ENCODE measurements at regions not wholly inside any gene's neighbourhood (a gene's known extent, or its start where the extent isn't known, plus 50 kb on each side); places are given as distances from the start of the nearest gene placed in this dataset.

- H3K36me3 ChIP-seq (ENCODE audit: insufficient read depth), result 0 out of 2 replicates have a peak, but pooled peaks cover 7% of the 10 kb centered on the region
- H3K79me2 ChIP-seq (replicated peaks; ENCODE audit: insufficient read depth), result no peaks in the 10 kb centered on the region
- H3K27ac Mint-ChIP-seq, result no peak overlapping the region
- H2AFZ ChIP-seq, result no peak overlapping the region
- H3K36me3 Mint-ChIP-seq (ENCODE audit: low read depth), result peaks cover 32% of the 10 kb centered on the region
- H3K27ac ChIP-seq (ENCODE audit: low read depth), result no peak overlapping the region
- H3K27me3 Mint-ChIP-seq (ENCODE audit: insufficient read depth, low read depth, poor library complexity), result peaks cover 2% of the 10 kb centered on the region
- no peak overlapping the region for H3K4me3 Mint-ChIP-seq
- no peak overlapping the region for H3K4me3 ChIP-seq
- H3K4me1 Mint-ChIP-seq, result peaks cover 10% of the 10 kb centered on the region; the same call in 2 of the 3 replicates
- H3K4me1 ChIP-seq (ENCODE audit: insufficient read depth), result peaks cover 17% of the 10 kb centered on the region
- no peak overlapping the region for H3K4me2 ChIP-seq
- DNase-seq (ENCODE audit: low spot score) (no peak), ATAC-seq (no peak)
- H3K9me3 Mint-ChIP-seq, result peaks cover 35% of the 10 kb centered on the region
- H3F3A ChIP-seq (replicated peaks; ENCODE audit: low read depth), result no peaks in the 10 kb centered on the region
- H3K9me2 ChIP-seq (ENCODE audit: insufficient read depth), result 0 out of 2 replicates have a peak, but pooled peaks cover 4% of the 10 kb centered on the region
- H4K20me1 ChIP-seq (replicated peaks; ENCODE audit: insufficient read depth), result no peaks in the 10 kb centered on the region
- TF ChIP-seq ZNF114 (CRISPR knock-in tag; IDR thresholded peaks at IDR 0.05) (no peak), ZNF331 (CRISPR knock-in tag; IDR thresholded peaks at IDR 0.05; ENCODE audit: low read depth) (no peak), EZH2phosphoT487 (IDR thresholded peaks at IDR 0.05; ENCODE audit: unreplicated experiment) (no peak), CREB1 (CRISPR knock-in tag; IDR thresholded peaks at IDR 0.05; ENCODE audit: low read depth) (no peak), NANOG (IDR thresholded peaks at IDR 0.05; ENCODE audit: borderline replicate concordance) (no peak), EZH2 (IDR thresholded peaks at IDR 0.05; ENCODE audit: low read depth, unreplicated experiment) (no peak), JUNB (IDR thresholded peaks at IDR 0.05; ENCODE audit: unreplicated experiment) (no peak)
- TF ChIP-seq, protein P1, sequence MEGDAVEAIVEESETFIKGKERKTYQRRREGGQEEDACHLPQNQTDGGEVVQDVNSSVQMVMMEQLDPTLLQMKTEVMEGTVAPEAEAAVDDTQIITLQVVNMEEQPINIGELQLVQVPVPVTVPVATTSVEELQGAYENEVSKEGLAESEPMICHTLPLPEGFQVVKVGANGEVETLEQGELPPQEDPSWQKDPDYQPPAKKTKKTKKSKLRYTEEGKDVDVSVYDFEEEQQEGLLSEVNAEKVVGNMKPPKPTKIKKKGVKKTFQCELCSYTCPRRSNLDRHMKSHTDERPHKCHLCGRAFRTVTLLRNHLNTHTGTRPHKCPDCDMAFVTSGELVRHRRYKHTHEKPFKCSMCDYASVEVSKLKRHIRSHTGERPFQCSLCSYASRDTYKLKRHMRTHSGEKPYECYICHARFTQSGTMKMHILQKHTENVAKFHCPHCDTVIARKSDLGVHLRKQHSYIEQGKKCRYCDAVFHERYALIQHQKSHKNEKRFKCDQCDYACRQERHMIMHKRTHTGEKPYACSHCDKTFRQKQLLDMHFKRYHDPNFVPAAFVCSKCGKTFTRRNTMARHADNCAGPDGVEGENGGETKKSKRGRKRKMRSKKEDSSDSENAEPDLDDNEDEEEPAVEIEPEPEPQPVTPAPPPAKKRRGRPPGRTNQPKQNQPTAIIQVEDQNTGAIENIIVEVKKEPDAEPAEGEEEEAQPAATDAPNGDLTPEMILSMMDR (conservative IDR thresholded peaks at IDR 0.05; ENCODE audit: low read depth in 2 of 2), result no peak
- TF ChIP-seq, protein P2, sequence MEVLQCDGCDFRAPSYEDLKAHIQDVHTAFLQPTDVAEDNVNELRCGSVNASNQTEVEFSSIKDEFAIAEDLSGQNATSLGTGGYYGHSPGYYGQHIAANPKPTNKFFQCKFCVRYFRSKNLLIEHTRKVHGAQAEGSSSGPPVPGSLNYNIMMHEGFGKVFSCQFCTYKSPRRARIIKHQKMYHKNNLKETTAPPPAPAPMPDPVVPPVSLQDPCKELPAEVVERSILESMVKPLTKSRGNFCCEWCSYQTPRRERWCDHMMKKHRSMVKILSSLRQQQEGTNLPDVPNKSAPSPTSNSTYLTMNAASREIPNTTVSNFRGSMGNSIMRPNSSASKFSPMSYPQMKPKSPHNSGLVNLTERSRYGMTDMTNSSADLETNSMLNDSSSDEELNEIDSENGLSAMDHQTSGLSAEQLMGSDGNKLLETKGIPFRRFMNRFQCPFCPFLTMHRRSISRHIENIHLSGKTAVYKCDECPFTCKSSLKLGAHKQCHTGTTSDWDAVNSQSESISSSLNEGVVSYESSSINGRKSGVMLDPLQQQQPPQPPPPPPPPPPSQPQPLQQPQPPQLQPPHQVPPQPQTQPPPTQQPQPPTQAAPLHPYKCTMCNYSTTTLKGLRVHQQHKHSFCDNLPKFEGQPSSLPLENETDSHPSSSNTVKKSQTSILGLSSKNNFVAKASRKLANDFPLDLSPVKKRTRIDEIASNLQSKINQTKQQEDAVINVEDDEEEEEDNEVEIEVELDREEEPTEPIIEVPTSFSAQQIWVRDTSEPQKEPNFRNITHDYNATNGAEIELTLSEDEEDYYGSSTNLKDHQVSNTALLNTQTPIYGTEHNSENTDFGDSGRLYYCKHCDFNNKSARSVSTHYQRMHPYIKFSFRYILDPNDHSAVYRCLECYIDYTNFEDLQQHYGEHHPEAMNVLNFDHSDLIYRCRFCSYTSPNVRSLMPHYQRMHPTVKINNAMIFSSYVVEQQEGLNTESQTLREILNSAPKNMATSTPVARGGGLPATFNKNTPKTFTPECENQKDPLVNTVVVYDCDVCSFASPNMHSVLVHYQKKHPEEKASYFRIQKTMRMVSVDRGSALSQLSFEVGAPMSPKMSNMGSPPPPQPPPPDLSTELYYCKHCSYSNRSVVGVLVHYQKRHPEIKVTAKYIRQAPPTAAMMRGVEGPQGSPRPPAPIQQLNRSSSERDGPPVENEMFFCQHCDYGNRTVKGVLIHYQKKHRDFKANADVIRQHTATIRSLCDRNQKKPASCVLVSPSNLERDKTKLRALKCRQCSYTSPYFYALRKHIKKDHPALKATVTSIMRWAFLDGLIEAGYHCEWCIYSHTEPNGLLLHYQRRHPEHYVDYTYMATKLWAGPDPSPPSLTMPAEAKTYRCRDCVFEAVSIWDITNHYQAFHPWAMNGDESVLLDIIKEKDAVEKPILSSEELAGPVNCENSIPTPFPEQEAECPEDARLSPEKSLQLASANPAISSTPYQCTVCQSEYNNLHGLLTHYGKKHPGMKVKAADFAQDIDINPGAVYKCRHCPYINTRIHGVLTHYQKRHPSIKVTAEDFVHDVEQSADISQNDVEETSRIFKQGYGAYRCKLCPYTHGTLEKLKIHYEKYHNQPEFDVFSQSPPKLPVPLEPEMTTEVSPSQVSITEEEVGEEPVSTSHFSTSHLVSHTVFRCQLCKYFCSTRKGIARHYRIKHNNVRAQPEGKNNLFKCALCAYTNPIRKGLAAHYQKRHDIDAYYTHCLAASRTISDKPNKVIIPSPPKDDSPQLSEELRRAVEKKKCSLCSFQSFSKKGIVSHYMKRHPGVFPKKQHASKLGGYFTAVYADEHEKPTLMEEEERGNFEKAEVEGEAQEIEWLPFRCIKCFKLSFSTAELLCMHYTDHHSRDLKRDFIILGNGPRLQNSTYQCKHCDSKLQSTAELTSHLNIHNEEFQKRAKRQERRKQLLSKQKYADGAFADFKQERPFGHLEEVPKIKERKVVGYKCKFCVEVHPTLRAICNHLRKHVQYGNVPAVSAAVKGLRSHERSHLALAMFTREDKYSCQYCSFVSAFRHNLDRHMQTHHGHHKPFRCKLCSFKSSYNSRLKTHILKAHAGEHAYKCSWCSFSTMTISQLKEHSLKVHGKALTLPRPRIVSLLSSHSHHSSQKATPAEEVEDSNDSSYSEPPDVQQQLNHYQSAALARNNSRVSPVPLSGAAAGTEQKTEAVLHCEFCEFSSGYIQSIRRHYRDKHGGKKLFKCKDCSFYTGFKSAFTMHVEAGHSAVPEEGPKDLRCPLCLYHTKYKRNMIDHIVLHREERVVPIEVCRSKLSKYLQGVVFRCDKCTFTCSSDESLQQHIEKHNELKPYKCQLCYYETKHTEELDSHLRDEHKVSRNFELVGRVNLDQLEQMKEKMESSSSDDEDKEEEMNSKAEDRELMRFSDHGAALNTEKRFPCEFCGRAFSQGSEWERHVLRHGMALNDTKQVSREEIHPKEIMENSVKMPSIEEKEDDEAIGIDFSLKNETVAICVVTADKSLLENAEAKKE (CRISPR knock-in tag; IDR thresholded peaks at IDR 0.05), result no peak
- TF ChIP-seq, protein P3, sequence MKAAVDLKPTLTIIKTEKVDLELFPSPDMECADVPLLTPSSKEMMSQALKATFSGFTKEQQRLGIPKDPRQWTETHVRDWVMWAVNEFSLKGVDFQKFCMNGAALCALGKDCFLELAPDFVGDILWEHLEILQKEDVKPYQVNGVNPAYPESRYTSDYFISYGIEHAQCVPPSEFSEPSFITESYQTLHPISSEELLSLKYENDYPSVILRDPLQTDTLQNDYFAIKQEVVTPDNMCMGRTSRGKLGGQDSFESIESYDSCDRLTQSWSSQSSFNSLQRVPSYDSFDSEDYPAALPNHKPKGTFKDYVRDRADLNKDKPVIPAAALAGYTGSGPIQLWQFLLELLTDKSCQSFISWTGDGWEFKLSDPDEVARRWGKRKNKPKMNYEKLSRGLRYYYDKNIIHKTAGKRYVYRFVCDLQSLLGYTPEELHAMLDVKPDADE (IDR thresholded peaks at IDR 0.05), result no peak
- H3K27me3 ChIP-seq (ENCODE audit: insufficient read depth), result no peaks in the 10 kb centered on the region
These were observed 696.9 kb downstream of the KCNJ2 start for GRCh38 chr17:70865993-70866804.

Measured in GM23338 (cell line).